SK-N-SH treated with all-trans-retinoic acid at 6 μM for 48 hours (cell line): ENCODE measurements at regions not wholly inside any gene's neighbourhood (a gene's known extent, or its start where the extent isn't known, plus 50 kb on each side); places are given as distances from the start of the nearest gene placed in this dataset.

Experiments
- ARNTL ChIP-seq: fragments of 450-650 bp; formaldehyde crosslinking; IDR thresholded peaks from 2 replicates; pipeline ENCODE4 v1.5.0; 2020; ENCODE audit warnings: low read depth, mild to moderate bottlenecking, moderate library complexity, borderline replicate concordance
- CREB5 ChIP-seq: fragments of 250-450 bp; sonication (Bioruptor Pico); IDR thresholded peaks from 2 replicates; pipeline ENCODE4 v1.5.1; 2020; ENCODE audit warnings: low read depth, mild to moderate bottlenecking, moderate library complexity
- CSRNP3 ChIP-seq: fragments of 250-450 bp; sonication (Bioruptor Pico); IDR thresholded peaks from 2 replicates; pipeline ENCODE4 v1.5.1; 2021; ENCODE audit warnings: mild to moderate bottlenecking, moderate library complexity
- ESRRG ChIP-seq: fragments of 250-450 bp; sonication (Bioruptor Pico); IDR thresholded peaks from 2 replicates; pipeline ENCODE4 v1.6.1; 2021; ENCODE audit warnings: mild to moderate bottlenecking
- ISL1 ChIP-seq: fragments of 250-450 bp; sonication (Bioruptor Pico); IDR thresholded peaks from 2 replicates; pipeline ENCODE4 v2.1.2; 2022; ENCODE audit warnings: mild to moderate bottlenecking, moderate library complexity
- PATZ1 ChIP-seq: fragments of 250-450 bp; sonication (Bioruptor Pico); IDR thresholded peaks from 2 replicates; pipeline ENCODE4 v1.8.0; 2020; ENCODE audit warnings: mild to moderate bottlenecking, moderate library complexity, borderline replicate concordance
- RARB ChIP-seq: fragments of 250-450 bp; sonication (Bioruptor Pico); IDR thresholded peaks from 2 replicates; pipeline ENCODE4 v1.8.0; 2021; ENCODE audit warnings: mild to moderate bottlenecking, moderate library complexity
- TCF4 ChIP-seq: fragments of 250-450 bp; sonication (Bioruptor Pico); IDR thresholded peaks from 2 replicates; pipeline ENCODE4 v1.8.0; 2021; ENCODE audit warnings: mild to moderate bottlenecking, moderate library complexity, borderline replicate concordance
- TSHZ2 ChIP-seq: fragments of 250-450 bp; sonication (Bioruptor Pico); IDR thresholded peaks from 2 replicates; pipeline ENCODE4 v1.5.0; 2020; ENCODE audit warnings: mild to moderate bottlenecking, moderate library complexity
- ZC3H10 ChIP-seq: fragments of 250-450 bp; sonication (Bioruptor Pico); IDR thresholded peaks from 2 replicates; pipeline ENCODE4 v1.5.1; 2021; ENCODE audit warnings: mild to moderate bottlenecking, moderate library complexity
- ZFP3 ChIP-seq: fragments of 250-450 bp; sonication (Bioruptor Pico); IDR thresholded peaks from 2 replicates; pipeline ENCODE4 v1.5.0; 2020; ENCODE audit warnings: mild to moderate bottlenecking, moderate library complexity
- ZFP30 ChIP-seq: fragments of 450-650 bp; formaldehyde crosslinking; IDR thresholded peaks from 2 replicates; pipeline ENCODE4 v1.5.0; 2022; ENCODE audit warnings: mild to moderate bottlenecking, moderate library complexity
- ZNF565 ChIP-seq: fragments of 450-650 bp; formaldehyde crosslinking; conservative IDR thresholded peaks from 2 replicates; pipeline ENCODE4 v1.5.0; 2020; ENCODE audit warnings: low read depth, mild to moderate bottlenecking, moderate library complexity
- ZNF70 ChIP-seq: fragments of 450-650 bp; formaldehyde crosslinking; IDR thresholded peaks from 2 replicates; pipeline ENCODE4 v1.5.0; 2020; ENCODE audit warnings: mild to moderate bottlenecking, moderate library complexity

- TF ChIP-seq PATZ1 (CRISPR knock-in tag) (no peak), RARB (CRISPR knock-in tag) (no peak), ZNF70 (CRISPR knock-in tag) (no peak), ZNF565 (CRISPR knock-in tag) (no peak), ZFP3 (no peak), ARNTL (CRISPR knock-in tag) (no peak), TSHZ2 (CRISPR knock-in tag) (no peak), ZFP30 (no peak), ZC3H10 (no peak), CREB5 (no peak), CSRNP3 (CRISPR knock-in tag) (no peak), TCF4 (CRISPR knock-in tag) (no peak), ISL1 (CRISPR knock-in tag) (no peak), ESRRG (CRISPR knock-in tag) (no peak)
Measured at GRCh38 chr6:92496527-92496926, 922.8 kb downstream of the EPHA7 start.
